LNCAP (cell line): ENCODE measurements at regions not wholly inside any gene's neighbourhood (a gene's known extent, or its start where the extent isn't known, plus 50 kb on each side); places are given as distances from the start of the nearest gene placed in this dataset.

Experiments used
- CTCF ChIP-seq: fragments of 450-650 bp; IDR thresholded peaks from 2 replicates; pipeline ENCODE4 v1.5.1; 2017; ENCODE audit warnings: mild to moderate bottlenecking

GRCh38 chr12:24416423-24417109 is 467.1 kb upstream of the SOX5 start:
- no peak for TF ChIP-seq CTCF

- no peak for TF ChIP-seq CTCF
Observed at GRCh38 chr12:24415934-24416333, 466.5 kb upstream of the SOX5 start.

DNA sequence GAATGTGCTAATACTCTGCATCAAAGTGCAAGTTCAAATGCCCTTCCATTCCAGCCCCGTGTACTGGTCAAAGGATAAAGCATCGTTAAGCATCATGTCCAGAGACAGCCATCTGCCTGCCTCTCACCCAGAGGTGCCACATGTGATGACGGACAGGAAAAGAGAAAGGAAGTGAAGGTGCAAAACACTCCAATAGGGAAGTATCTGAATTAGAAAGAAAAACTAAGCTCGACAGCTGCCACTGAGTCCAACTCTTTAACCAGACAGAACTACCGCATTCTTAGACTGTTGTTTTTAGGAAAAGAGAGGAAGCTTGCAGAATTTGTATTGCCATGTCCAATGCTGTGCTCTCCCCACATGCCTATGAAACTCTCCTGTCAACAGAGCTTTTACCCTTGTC is 465.0 kb upstream of the SOX5 start:
- TF ChIP-seq CTCF: no peak

DNA sequence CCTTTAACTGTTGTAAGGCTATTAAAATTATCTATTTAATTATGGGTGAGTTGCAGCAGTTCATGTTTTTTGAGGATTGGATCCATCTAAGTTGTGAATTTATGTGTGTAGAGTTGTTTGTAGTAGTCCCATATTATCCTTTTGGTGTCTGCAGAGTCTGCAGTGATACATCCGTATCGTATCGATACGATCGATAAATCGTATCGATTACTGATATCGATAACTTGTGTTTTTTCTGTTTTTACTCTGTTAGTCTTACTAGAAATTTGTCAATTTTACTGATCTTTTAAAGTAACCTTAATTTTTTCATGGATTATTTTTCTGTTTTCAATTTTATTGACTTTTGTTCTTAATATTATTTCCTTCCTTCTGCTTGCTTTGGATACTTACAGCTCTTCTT is 462.5 kb upstream of the SOX5 start:
- no peak for TF ChIP-seq CTCF

DNA sequence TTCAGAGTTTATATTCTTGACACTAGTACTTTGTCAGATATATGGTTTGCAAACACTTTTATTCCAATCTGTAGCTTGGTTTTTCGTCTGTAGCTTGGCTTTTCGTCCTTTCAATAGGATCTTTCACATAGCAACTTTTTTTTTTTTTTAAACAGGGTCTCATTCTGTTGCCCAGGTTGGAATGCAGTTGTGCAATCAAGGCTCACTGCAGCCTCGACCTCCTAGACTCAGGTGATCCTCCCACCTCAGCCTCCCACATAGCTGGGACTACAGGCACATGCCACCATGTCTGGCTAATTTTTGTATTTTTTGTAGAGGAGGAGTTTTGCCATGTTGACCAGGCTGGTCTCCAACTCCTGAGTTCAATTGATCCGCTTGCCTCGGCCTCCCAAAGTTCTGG is 460.4 kb upstream of the SOX5 start:
- no peak for TF ChIP-seq CTCF

GRCh38 chr12:24408305-24408704 is 458.8 kb upstream of the SOX5 start:
- no peak for TF ChIP-seq CTCF

DNA sequence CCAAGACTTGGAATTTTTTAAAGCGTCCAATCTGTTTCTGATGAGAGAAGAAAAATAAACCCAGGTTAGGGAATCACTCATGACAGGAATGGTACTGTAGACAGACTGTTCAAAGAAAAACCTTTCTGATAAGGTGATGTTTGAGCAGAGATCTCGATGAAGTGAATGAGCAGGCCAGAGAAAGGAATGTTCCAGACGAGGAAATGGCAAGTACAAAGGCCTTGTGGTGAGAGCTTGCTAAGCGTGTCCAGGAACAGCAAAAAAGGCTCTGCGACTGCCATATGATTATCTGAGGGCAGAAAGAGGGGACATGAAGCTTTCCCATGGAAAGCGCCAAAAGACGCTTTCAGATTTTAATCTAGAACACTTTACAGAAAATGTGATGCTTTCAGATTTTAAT is 458.4 kb upstream of the SOX5 start:
- TF ChIP-seq CTCF: no peak
